KG1 (cell line): ENCODE measurements at regions not wholly inside any gene's neighbourhood (a gene's known extent, or its start where the extent isn't known, plus 50 kb on each side); places are given as distances from the start of the nearest gene placed in this dataset.
"Not testable (repeated sequence)": the region's sequence is repeated elsewhere in the genome, so short reads cannot be mapped to it uniquely, and the experiment has no call there.

Experiments
- DNase-seq: peaks from one replicate; lab custom pipeline; 2025; lab: John Stamatoyannopoulos, UW

GRCh38 chr4:181820553-181820952 is 422.6 kb upstream of the TENM3 start:
- no peak for DNase-seq

- no peak for DNase-seq
Measured at GRCh38 chr4:181821039-181822004, 421.9 kb upstream of the TENM3 start.

GRCh38 chr4:181822005-181822375 is 421.2 kb upstream of the TENM3 start:
- DNase-seq: no peak

- no peak for DNase-seq
Measured at GRCh38 chr4:181823183-181823582, 420.0 kb upstream of the TENM3 start.

- DNase-seq: no peak
Measured at GRCh38 chr4:181823645-181824044, 419.6 kb upstream of the TENM3 start.

GRCh38 chr4:181825564-181825963 is 417.6 kb upstream of the TENM3 start:
- DNase-seq: no peak

- DNase-seq: no peak
Measured at GRCh38 chr4:181827246-181827645, 416.0 kb upstream of the TENM3 start.

GRCh38 chr4:181830404-181831035 is 412.7 kb upstream of the TENM3 start:
- no peak for DNase-seq

- DNase-seq: no peak
Measured at GRCh38 chr4:181834071-181834470, 409.1 kb upstream of the TENM3 start.

- no peak for DNase-seq
Measured at GRCh38 chr4:181835348-181835747, 407.9 kb upstream of the TENM3 start.

- DNase-seq: no peak
Measured at GRCh38 chr4:181838253-181838652, 404.9 kb upstream of the TENM3 start.

GRCh38 chr4:181843797-181844196 is 399.4 kb upstream of the TENM3 start:
- DNase-seq: not testable (repeated sequence)

GRCh38 chr4:181845617-181846016 is 397.6 kb upstream of the TENM3 start:
- DNase-seq: no peak

GRCh38 chr4:181846934-181847333 is 396.3 kb upstream of the TENM3 start:
- no peak for DNase-seq

GRCh38 chr4:181848357-181848756 is 394.8 kb upstream of the TENM3 start:
- no peak for DNase-seq

- no peak for DNase-seq
Measured at GRCh38 chr4:181849472-181849871, 393.7 kb upstream of the TENM3 start.

GRCh38 chr4:181853881-181854511 is 389.2 kb upstream of the TENM3 start:
- no peak for DNase-seq

- no peak for DNase-seq
Measured at GRCh38 chr4:181855307-181855706, 387.9 kb upstream of the TENM3 start.

- DNase-seq: not testable (repeated sequence)
Measured at GRCh38 chr4:181857471-181857870, 385.7 kb upstream of the TENM3 start.

- DNase-seq: no peak
Measured at GRCh38 chr4:181858741-181859140, 384.5 kb upstream of the TENM3 start.

GRCh38 chr4:181859439-181859838 is 383.8 kb upstream of the TENM3 start:
- no peak for DNase-seq

GRCh38 chr4:181860157-181860556 is 383.0 kb upstream of the TENM3 start:
- no peak for DNase-seq

- no peak for DNase-seq
Measured at GRCh38 chr4:181860668-181861067, 382.5 kb upstream of the TENM3 start.
